ENCODE measurements at regions not wholly inside any gene's neighbourhood (a gene's known extent, or its start where the extent isn't known, plus 50 kb on each side); places are given as distances from the start of the nearest gene placed in this dataset.
"Not testable (repeated sequence)": the region's sequence is repeated elsewhere in the genome, so short reads cannot be mapped to it uniquely, and the experiment has no call there.

GRCh38 chr10:64426745-64427144 lies 905.5 kb downstream of the REEP3 start:
- no peak for DNase-seq (ENCODE audit: low spot score)

- no peak for DNase-seq (ENCODE audit: low spot score)
Measured at GRCh38 chr10:64430690-64431323, 909.6 kb downstream of the REEP3 start.

GRCh38 chr10:64441872-64442271 lies 920.7 kb downstream of the REEP3 start:
- not testable (repeated sequence) for DNase-seq (ENCODE audit: low spot score)

GRCh38 chr10:64444163-64444562 lies 923.0 kb downstream of the REEP3 start:
- no peak for DNase-seq (ENCODE audit: low spot score)

- no peak for DNase-seq (ENCODE audit: low spot score)
Measured at GRCh38 chr10:64444564-64444963, 923.4 kb downstream of the REEP3 start.

- no peak for DNase-seq (ENCODE audit: low spot score)
Measured at GRCh38 chr10:64449603-64450002, 928.4 kb downstream of the REEP3 start.

GRCh38 chr10:64450312-64450711 lies 929.1 kb downstream of the REEP3 start:
- no peak for DNase-seq (ENCODE audit: low spot score)

- no peak for DNase-seq (ENCODE audit: low spot score)
Measured at GRCh38 chr10:64454962-64455361, 933.8 kb downstream of the REEP3 start.

- DNase-seq (ENCODE audit: low spot score), result no peak
Measured at GRCh38 chr10:64458306-64458705, 937.1 kb downstream of the REEP3 start.

GRCh38 chr10:64463406-64463805 lies 942.2 kb downstream of the REEP3 start:
- no peak for DNase-seq (ENCODE audit: low spot score)

- no peak for DNase-seq (ENCODE audit: low spot score)
Measured at GRCh38 chr10:64465653-64466052, 944.5 kb downstream of the REEP3 start.

- DNase-seq (ENCODE audit: low spot score), result no peak
Measured at GRCh38 chr10:64468219-64468618, 947.0 kb downstream of the REEP3 start.

- no peak for DNase-seq (ENCODE audit: low spot score)
Measured at GRCh38 chr10:64476506-64476905, 955.3 kb downstream of the REEP3 start.

- no peak for DNase-seq (ENCODE audit: low spot score)
Measured at GRCh38 chr10:64477791-64478190, 956.6 kb downstream of the REEP3 start.

GRCh38 chr10:64484811-64485330 lies 963.7 kb downstream of the REEP3 start:
- DNase-seq (ENCODE audit: low spot score), result no peak

- no peak for DNase-seq (ENCODE audit: low spot score)
Measured at GRCh38 chr10:64486149-64486548, 964.9 kb downstream of the REEP3 start.

- no peak for DNase-seq (ENCODE audit: low spot score)
Measured at GRCh38 chr10:64486901-64487300, 965.7 kb downstream of the REEP3 start.

GRCh38 chr10:64494901-64495300 lies 973.7 kb downstream of the REEP3 start:
- DNase-seq (ENCODE audit: low spot score), result no peak

GRCh38 chr10:64497306-64497705 lies 976.1 kb downstream of the REEP3 start:
- DNase-seq (ENCODE audit: low spot score), result no peak

GRCh38 chr10:64501807-64502206 lies 980.6 kb downstream of the REEP3 start:
- no peak for DNase-seq (ENCODE audit: low spot score)

- no peak for DNase-seq (ENCODE audit: low spot score)
Measured at GRCh38 chr10:64502936-64503335, 981.7 kb downstream of the REEP3 start.

GRCh38 chr10:64503429-64503828 lies 982.2 kb downstream of the REEP3 start:
- DNase-seq (ENCODE audit: low spot score), result no peak

GRCh38 chr10:64505501-64505900 lies 984.3 kb downstream of the REEP3 start:
- DNase-seq (ENCODE audit: low spot score), result no peak

GRCh38 chr10:64506963-64507362 lies 985.8 kb downstream of the REEP3 start:
- no peak for DNase-seq (ENCODE audit: low spot score)

Data from CD4-positive, alpha-beta T cell treated with Interleukin-2 at 100 ng/mL for 4 hours (primary cell).